Panc1 (cell line): ENCODE measurements at regions not wholly inside any gene's neighbourhood (a gene's known extent, or its start where the extent isn't known, plus 50 kb on each side); places are given as distances from the start of the nearest gene placed in this dataset.

Source experiments
- ATAC-seq: fragments of 200-7000 bp; cut with Tn5 transposase; 2 replicates; pipeline ENCODE4 v1.9.1; 2020; ENCODE audit warnings: mild to moderate bottlenecking, moderate library complexity
- BruUV-seq: library from RNA; stranded (reverse); fragments of 400-500 nt; replicated peaks from 2 replicates; lab custom pipeline; 2021; lab: Mats Ljungman, UMichigan
- CTCF ChIA-PET: fragments of 300-600 bp; sonication (Branson Sonifier 250); formaldehyde crosslinking; loops from one replicate; lab custom pipeline; 2022; ENCODE audit warnings: antibody characterized with exemption; lab: Charles Lee
- POLR2A ChIA-PET: fragments of 300-600 bp; sonication (Branson Sonifier 250); formaldehyde crosslinking; loops from one replicate; lab custom pipeline; 2022; ENCODE audit warnings: antibody characterized with exemption; lab: Charles Lee
- DNase-seq: peaks from one replicate; pipeline ENCODE4 v3.0.0-alpha.2; 2010; ENCODE audit warnings: low read depth, low spot score
- H3K27ac ChIP-seq: 2 replicates; pipeline ENCODE4 v1.5.1; 2011; ENCODE audit warnings: mild to moderate bottlenecking, low read length, inconsistent platforms
- H3K27me3 ChIP-seq: fragments of 200-500 bp; sonication (Bioruptor generic); 2 replicates; pipeline ENCODE4 v1.6.0; 2014; ENCODE audit warnings: low read length, inconsistent platforms; ENCODE audit not compliant: control insufficient read depth, insufficient read depth
- H3K36me3 ChIP-seq: fragments of 200-500 bp; sonication (Bioruptor generic); 2 replicates; pipeline ENCODE4 v1.5.1; 2014; ENCODE audit warnings: inconsistent platforms, mild to moderate bottlenecking, low read length, moderate library complexity; ENCODE audit not compliant: control insufficient read depth, insufficient read depth
- H3K4me1 ChIP-seq: 2 replicates; pipeline ENCODE4 v1.5.1; 2011; ENCODE audit warnings: inconsistent platforms, mild to moderate bottlenecking, low read length, moderate library complexity; ENCODE audit not compliant: control insufficient read depth, insufficient read depth
- H3K4me3 ChIP-seq, 2 experiments: 2 replicates each; pipeline ENCODE4 v1.5.1; 2011 to 2012; ENCODE audit warnings: low read depth in 2 of 2, low read length in 2 of 2, mild to moderate bottlenecking in 2 of 2, inconsistent platforms in 1 of 2, moderate library complexity in 1 of 2
- H3K9me3 ChIP-seq: fragments of 200-500 bp; sonication (Bioruptor generic); 2 replicates; pipeline ENCODE4 v1.5.1; 2014; ENCODE audit warnings: low read depth, mild to moderate bottlenecking, inconsistent platforms, low read length, moderate library complexity; ENCODE audit not compliant: control insufficient read depth, insufficient read depth
- CTCF ChIP-seq: fragments of 450-650 bp; IDR thresholded peaks from 2 replicates; pipeline ENCODE4 v1.5.1; 2017; ENCODE audit warnings: mild to moderate bottlenecking
- POLR2AphosphoS5 ChIP-seq: IDR thresholded peaks from 2 replicates; pipeline ENCODE4 v1.6.1; 2012; ENCODE audit warnings: mild to moderate bottlenecking, low read depth, low read length, moderate library complexity
- REST ChIP-seq, 2 experiments: IDR thresholded peaks; 2 replicates each; pipeline ENCODE4 v1.6.1; 2011 to 2012; ENCODE audit warnings: low read depth in 2 of 2, control low read depth in 1 of 2, low read length in 1 of 2, mild to moderate bottlenecking in 1 of 2, moderate library complexity in 1 of 2; ENCODE audit not compliant: insufficient read depth in 1 of 2
- SIN3A ChIP-seq: IDR thresholded peaks from 2 replicates; pipeline ENCODE4 v1.6.1; 2012; ENCODE audit warnings: low read depth, mild to moderate bottlenecking, low read length, moderate library complexity, borderline replicate concordance; ENCODE audit not compliant: insufficient read depth
- TCF7L2 ChIP-seq: IDR thresholded peaks from 2 replicates; pipeline ENCODE4 v1.6.1; 2011; ENCODE audit warnings: mild to moderate bottlenecking, low read depth, low read length, inconsistent platforms
- in situ Hi-C: cut with HindIII; loops from 2 replicates; pipeline ENCODE4 v1.10.0; 2016; ENCODE audit warnings: low sequenced_read_pairs, low pct_unique_long_range_greater_than_20kb
- intact Hi-C: fragments of 100-400 bp; cut with micrococcal nuclease; formaldehyde crosslinking; loops from one replicate; pipeline ENCODE4 v1.10.0; 2022; ENCODE audit not compliant: unreplicated experiment

- Histone ChIP-seq H3K4me1 (no peaks in the 10 kb centered on the region), H3K27ac (no peak overlapping the region), H3K27me3 (no peaks in the 10 kb centered on the region), H3K4me3 (no peak overlapping the region), H3K9me3 (no peaks in the 10 kb centered on the region), H3K36me3 (no peaks in the 10 kb centered on the region)
- BruUV-seq, result no TSS peak
- in situ Hi-C loops, result no loop called here
- ChIA-PET CTCF (no interaction called here), POLR2A (no interaction called here)
- no peak for TF ChIP-seq POLR2AphosphoS5
- TF ChIP-seq REST (IDR thresholded peaks at IDR 0.05; ENCODE audit: insufficient read depth in 1 of 2, low read depth in 2 of 2, low read length in 1 of 2), result no peak
- no peak for TF ChIP-seq TCF7L2
- no peak for TF ChIP-seq CTCF
- TF ChIP-seq SIN3A, result no peak
- no peak for ATAC-seq
- DNase-seq, result no peak
- intact Hi-C loops, result no loop called here
Observed at GRCh38 chr13:34371645-34372395, 553.9 kb downstream of the RFC3 start.

GRCh38 chr13:34372581-34372980 is 554.6 kb downstream of the RFC3 start:
- in situ Hi-C loops (no loop called here), intact Hi-C loops (no loop called here)
- Histone ChIP-seq H3K9me3 (no peaks in the 10 kb centered on the region), H3K36me3 (no peaks in the 10 kb centered on the region), H3K4me1 (no peaks in the 10 kb centered on the region), H3K4me3 (no peak overlapping the region), H3K27ac (no peak overlapping the region), H3K27me3 (no peaks in the 10 kb centered on the region)
- BruUV-seq, result no TSS peak
- ATAC-seq (no peak), DNase-seq (no peak)
- ChIA-PET POLR2A (no interaction called here), CTCF (no interaction called here)
- TF ChIP-seq TCF7L2, result no peak
- no peak for TF ChIP-seq POLR2AphosphoS5
- TF ChIP-seq REST (IDR thresholded peaks at IDR 0.05; ENCODE audit: insufficient read depth in 1 of 2, low read depth in 2 of 2, low read length in 1 of 2), result no peak
- no peak for TF ChIP-seq SIN3A
- TF ChIP-seq CTCF, result no peak
